HEK293T (cell line): ENCODE measurements at regions not wholly inside any gene's neighbourhood (a gene's known extent, or its start where the extent isn't known, plus 50 kb on each side); places are given as distances from the start of the nearest gene placed in this dataset.

Experiments
- BHLHE40 ChIP-seq: fragments of 450-650 bp; IDR thresholded peaks from 2 replicates; pipeline ENCODE4 v1.6.1; 2016; ENCODE audit warnings: mild to moderate bottlenecking, moderate library complexity, borderline replicate concordance
- CTBP1 ChIP-seq: fragments of 450-650 bp; IDR thresholded peaks from 2 replicates; pipeline ENCODE4 v1.6.1; 2016; ENCODE audit warnings: borderline replicate concordance
- ELF4 ChIP-seq: fragments of 450-650 bp; IDR thresholded peaks from 2 replicates; pipeline ENCODE4 v1.6.1; 2017; ENCODE audit warnings: antibody characterized with exemption
- FOXA1 ChIP-seq: fragments of 450-650 bp; IDR thresholded peaks from 2 replicates; pipeline ENCODE4 v1.6.1; 2016; ENCODE audit warnings: mild to moderate bottlenecking
- FOXM1 ChIP-seq: fragments of 450-650 bp; IDR thresholded peaks from 2 replicates; pipeline ENCODE4 v1.6.1; 2017; ENCODE audit warnings: mild to moderate bottlenecking, borderline replicate concordance
- HDGF ChIP-seq: fragments of 450-650 bp; IDR thresholded peaks from 2 replicates; pipeline ENCODE4 v1.6.1; 2017; ENCODE audit warnings: antibody characterized with exemption, borderline replicate concordance
- LEF1 ChIP-seq: fragments of 450-650 bp; IDR thresholded peaks from 2 replicates; pipeline ENCODE4 v1.6.1; 2017; ENCODE audit warnings: mild to moderate bottlenecking, borderline replicate concordance
- NFRKB ChIP-seq: fragments of 450-650 bp; IDR thresholded peaks from 2 replicates; pipeline ENCODE4 v1.6.1; 2016; ENCODE audit warnings: mild to moderate bottlenecking, moderate library complexity
- SP1 ChIP-seq: fragments of 450-650 bp; IDR thresholded peaks from 2 replicates; pipeline ENCODE4 v1.6.1; 2017
- TARDBP ChIP-seq: fragments of 450-650 bp; IDR thresholded peaks from 2 replicates; pipeline ENCODE4 v1.6.1; 2016

DNA sequence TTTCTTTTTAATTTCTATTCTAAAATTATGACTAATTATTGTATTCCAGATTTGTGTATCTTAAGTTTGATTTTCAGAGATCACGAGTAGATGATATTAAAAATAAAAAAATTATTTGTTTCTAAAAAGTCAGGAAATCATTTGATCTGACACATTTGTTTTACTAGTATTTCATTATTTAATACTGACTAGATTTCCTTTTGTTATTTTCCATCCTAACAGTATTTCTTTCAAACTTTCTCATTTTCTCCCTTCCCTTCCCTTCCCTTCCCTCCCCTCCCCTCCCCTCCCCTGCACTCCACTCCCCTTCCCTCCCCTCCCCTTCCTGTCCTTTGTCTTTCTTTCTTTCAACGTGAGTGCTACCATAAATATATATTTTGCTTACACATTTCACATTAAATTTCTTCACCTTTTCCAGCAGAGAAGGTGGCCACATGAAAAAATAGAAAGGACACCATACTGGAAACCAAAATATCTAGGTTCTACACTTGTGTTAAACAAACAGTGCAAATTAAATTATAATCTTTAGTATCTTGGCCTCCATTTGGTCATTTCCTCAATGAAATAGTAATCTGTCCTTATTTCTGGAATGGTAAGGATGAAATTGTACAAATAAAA is 1412.7 kb upstream of the IGFBP7 start:
- no peak for TF ChIP-seq SP1
- TF ChIP-seq TARDBP = no peak
- TF ChIP-seq CTBP1 = no peak
- TF ChIP-seq BHLHE40 = no peak
- no peak for TF ChIP-seq FOXM1
- no peak for TF ChIP-seq FOXA1
- no peak for TF ChIP-seq ELF4
- TF ChIP-seq HDGF = no peak
- TF ChIP-seq LEF1 = no peak
- no peak for TF ChIP-seq NFRKB
